A549 (cell line): ENCODE measurements at regions not wholly inside any gene's neighbourhood (a gene's known extent, or its start where the extent isn't known, plus 50 kb on each side); places are given as distances from the start of the nearest gene placed in this dataset.

ENCODE experiments used
- ATAC-seq, 2 experiments: fragments of 200-7000 bp in 1 of 2; fragments of >200 bp in 1 of 2; cut with Nextera tagmentation in 1 of 2; cut with Tn5 transposase in 1 of 2; 3 replicates each; pipeline versions ENCODE4 v1.8.0 to v1.9.1; 2018 to 2020; ENCODE audit warnings: mild to moderate bottlenecking in 1 of 2, moderate library complexity in 1 of 2
- CTCF ChIA-PET: fragments of 300-600 bp; sonication (Branson Sonifier 250); formaldehyde crosslinking; extraction: SDS; loops from one replicate; lab custom pipeline; 2021; ENCODE audit warnings: antibody characterized with exemption, inconsistent platforms; lab: Yijun Ruan, JAX
- POLR2A ChIA-PET: fragments of 350-600 bp; formaldehyde crosslinking; extraction: SDS; loops from one replicate; lab custom pipeline; 2021; ENCODE audit warnings: antibody characterized with exemption, inconsistent platforms; lab: Yijun Ruan, JAX
- DNase-seq, 2 experiments: peaks; one replicate each; pipeline versions ENCODE4 v3.0.0 to v3.0.0-alpha.2; 2011 to 2016; ENCODE audit warnings: low read depth in 1 of 2, low spot score in 1 of 2
- FAIRE-seq: peaks from 2 replicates; lab custom pipeline; 2011; peaks lifted over from hg19 to GRCh38; lab: Jason Lieb, UNC
- H3K27ac ChIP-seq, 2 experiments: fragments of >200 bp; sonication (Bioruptor Twin); formaldehyde crosslinking; 3 replicates each; pipeline ENCODE4 v1.5.1; 2016 to 2017
- H3K4me1 ChIP-seq: fragments of >200 bp; sonication (Bioruptor Twin); formaldehyde crosslinking; 3 replicates; pipeline ENCODE4 v1.6.1; 2016
- H3K4me2 ChIP-seq: fragments of >200 bp; sonication (Bioruptor Twin); formaldehyde crosslinking; 3 replicates; pipeline ENCODE4 v1.6.1; 2016
- H3K4me3 ChIP-seq: fragments of >200 bp; sonication (Bioruptor Twin); formaldehyde crosslinking; 3 replicates; pipeline ENCODE4 v1.5.1; 2016
- H3K9me3 ChIP-seq: fragments of >200 bp; sonication (Bioruptor Twin); formaldehyde crosslinking; 3 replicates; pipeline ENCODE4 v1.6.1; 2016
- BHLHE40 ChIP-seq: IDR thresholded peaks from 2 replicates; pipeline ENCODE4 v1.6.1; 2012; ENCODE audit warnings: low read depth, low read length, inconsistent platforms
- CBX8 ChIP-seq: fragments of 200-600 bp; sonication (generic); IDR thresholded peaks from 2 replicates; pipeline ENCODE4 v1.6.1; 2016
- CHD2 ChIP-seq: fragments of 150-350 bp; IDR thresholded peaks from 2 replicates; pipeline ENCODE4 v1.6.1; 2014; ENCODE audit warnings: low read length; ENCODE audit not compliant: partially characterized antibody
- CHD4 ChIP-seq: fragments of 200-600 bp; sonication (generic); IDR thresholded peaks from 2 replicates; pipeline ENCODE4 v1.6.1; 2016; ENCODE audit warnings: antibody characterized with exemption, mild to moderate bottlenecking, borderline replicate concordance
- EHF ChIP-seq: fragments of 250-450 bp; sonication (Bioruptor Pico); IDR thresholded peaks from 2 replicates; pipeline ENCODE4 v1.5.0; 2020; ENCODE audit warnings: mild to moderate bottlenecking
- EHMT2 ChIP-seq: fragments of 200-600 bp; sonication (generic); IDR thresholded peaks from 2 replicates; pipeline ENCODE4 v1.6.1; 2016; ENCODE audit warnings: antibody characterized with exemption, low read depth, mild to moderate bottlenecking, moderate library complexity
- FOSB ChIP-seq: fragments of 250-450 bp; sonication (Bioruptor Pico); IDR thresholded peaks from 2 replicates; pipeline ENCODE4 v1.5.0; 2020; ENCODE audit warnings: mild to moderate bottlenecking, moderate library complexity
- FOSL2 ChIP-seq, 2 experiments: fragments of 450-650 bp in 1 of 2; fragments of >200 bp in 1 of 2; sonication (Bioruptor Twin) in 1 of 2; formaldehyde crosslinking; IDR thresholded peaks; 2 replicates each; pipeline versions ENCODE4 v1.5.0 to v1.6.1; 2016 to 2020; ENCODE audit warnings: mild to moderate bottlenecking in 1 of 2, moderate library complexity in 1 of 2
- FOXS1 ChIP-seq: fragments of 250-450 bp; sonication (Bioruptor Pico); IDR thresholded peaks from 2 replicates; pipeline ENCODE4 v1.5.0; 2020; ENCODE audit warnings: mild to moderate bottlenecking, moderate library complexity
- KDM5A ChIP-seq: fragments of 200-600 bp; sonication (generic); IDR thresholded peaks from 2 replicates; pipeline ENCODE4 v1.6.1; 2016; ENCODE audit warnings: antibody characterized with exemption, mild to moderate bottlenecking
- PHF8 ChIP-seq: fragments of 200-600 bp; sonication (generic); IDR thresholded peaks from 2 replicates; pipeline ENCODE4 v1.6.1; 2016; ENCODE audit warnings: low read depth, mild to moderate bottlenecking, antibody characterized with exemption, moderate library complexity, borderline replicate concordance
- RAD21 ChIP-seq, 2 experiments: fragments of >200 bp in 1 of 2; sonication (Bioruptor Twin) in 1 of 2; formaldehyde crosslinking in 1 of 2; IDR thresholded peaks in 1 of 2; conservative IDR thresholded peaks in 1 of 2; 2 replicates in 1 of 2; 3 replicates in 1 of 2; pipeline ENCODE4 v1.6.1; 2012 to 2018; ENCODE audit warnings: inconsistent platforms in 1 of 2
- RCOR1 ChIP-seq: fragments of 150-350 bp; IDR thresholded peaks from 2 replicates; pipeline ENCODE4 v1.6.1; 2014; ENCODE audit warnings: antibody characterized with exemption, low read length, low read depth
- RNF2 ChIP-seq: fragments of 200-600 bp; sonication (generic); IDR thresholded peaks from 2 replicates; pipeline ENCODE4 v1.6.1; 2016; ENCODE audit warnings: low read depth, mild to moderate bottlenecking, antibody characterized with exemption, moderate library complexity, borderline replicate concordance
- SMC3 ChIP-seq: fragments of >200 bp; sonication (Bioruptor Twin); formaldehyde crosslinking; IDR thresholded peaks from 3 replicates; pipeline ENCODE4 v1.6.1; 2018; ENCODE audit warnings: inconsistent platforms
- SREBF2 ChIP-seq: fragments of 450-650 bp; IDR thresholded peaks from 2 replicates; pipeline ENCODE4 v1.6.1; 2014; ENCODE audit warnings: mild to moderate bottlenecking, moderate library complexity
- ZNF302 ChIP-seq: fragments of 250-450 bp; sonication (Bioruptor Pico); IDR thresholded peaks from 2 replicates; pipeline ENCODE4 v1.9.0; 2021; ENCODE audit warnings: inconsistent platforms, mild to moderate bottlenecking, moderate library complexity
- ZSCAN20 ChIP-seq: fragments of 250-450 bp; sonication (Bioruptor Pico); IDR thresholded peaks from 2 replicates; pipeline ENCODE4 v1.8.0; 2022; ENCODE audit warnings: mild to moderate bottlenecking, moderate library complexity
- WGBS: methylation state at CpG from one replicate; pipeline ENCODE4 v1.1.6; 2017; ENCODE audit errors: missing lambda C conversion rate; 5-methylcytosine and 5-hydroxymethylcytosine counted together
- TF ChIP-seq, protein P1 (sequence below): fragments of >200 bp; sonication (Bioruptor Twin); formaldehyde crosslinking; IDR thresholded peaks from 2 replicates; pipeline ENCODE4 v1.6.1; 2016
- TF ChIP-seq, protein P2 (sequence below): fragments of 250-450 bp; sonication (Bioruptor Pico); IDR thresholded peaks from 2 replicates; pipeline ENCODE4 v1.5.0; 2020; ENCODE audit warnings: low read depth, mild to moderate bottlenecking, moderate library complexity
- TF ChIP-seq, protein P3 (sequence below): IDR thresholded peaks from 2 replicates; pipeline ENCODE4 v1.6.1; 2012

DNA sequence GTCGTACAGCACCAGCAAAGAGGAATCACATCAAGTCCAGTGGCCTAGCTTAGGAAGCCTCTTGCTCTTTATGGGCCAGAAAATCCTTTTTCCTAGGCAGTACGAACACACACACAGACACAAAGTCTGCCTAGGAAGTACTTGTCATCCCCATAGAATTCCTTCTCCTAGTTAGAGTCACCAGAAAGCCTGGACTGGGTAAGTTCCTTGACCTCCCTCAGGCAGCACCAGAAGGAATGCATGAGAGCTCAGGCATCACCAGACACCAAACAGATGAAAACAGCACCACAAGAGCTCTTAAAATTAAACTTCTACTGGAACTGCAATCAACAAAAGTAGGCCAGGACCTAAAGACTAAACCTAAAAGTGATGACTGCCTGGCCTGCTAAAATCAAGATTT is 192.9 kb upstream of the CCDC54 start (continued):
- TF ChIP-seq FOXS1 (CRISPR knock-in tag), result no peak

DNA sequence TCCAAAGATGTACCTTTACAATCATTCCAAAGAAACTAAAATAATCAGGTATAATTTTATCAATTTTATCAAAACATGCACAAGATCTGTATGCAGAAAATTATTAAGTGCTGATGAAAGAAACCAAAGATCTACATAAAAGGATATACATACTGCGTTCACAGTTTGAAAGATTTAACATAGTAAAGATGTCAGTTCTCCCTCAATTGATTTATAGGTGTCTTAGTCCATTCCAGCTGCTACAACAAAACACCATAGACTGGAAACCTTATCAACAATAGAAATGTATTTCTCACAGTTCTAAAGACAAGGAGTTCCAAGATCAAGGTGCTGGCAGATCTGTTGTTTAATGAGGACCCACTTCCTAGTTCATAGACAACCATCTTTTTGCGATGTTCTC is 189.0 kb upstream of the CCDC54 start:
- H3K4me1 ChIP-seq, result no peaks in the 10 kb centered on the region
- no peak overlapping the region for H3K4me2 ChIP-seq
- H3K9me3 ChIP-seq, result no peaks in the 10 kb centered on the region
- DNase-seq, result no peak
- ATAC-seq, result no peak
- FAIRE-seq, result no peak
- ChIA-PET POLR2A (no interaction called here), CTCF (no interaction called here)
- H3K4me3 ChIP-seq, result no peak overlapping the region
- TF ChIP-seq, protein P1, sequence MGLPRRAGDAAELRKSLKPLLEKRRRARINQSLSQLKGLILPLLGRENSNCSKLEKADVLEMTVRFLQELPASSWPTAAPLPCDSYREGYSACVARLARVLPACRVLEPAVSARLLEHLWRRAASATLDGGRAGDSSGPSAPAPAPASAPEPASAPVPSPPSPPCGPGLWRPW, result no peak
- TF ChIP-seq ZSCAN20 (no peak), CHD2 (no peak), FOSL2 (IDR thresholded peaks at IDR 0.05) (no peak), FOSL2 (CRISPR knock-in tag; IDR thresholded peaks at IDR 0.05) (no peak), RCOR1 (no peak)
- TF ChIP-seq, protein P2, sequence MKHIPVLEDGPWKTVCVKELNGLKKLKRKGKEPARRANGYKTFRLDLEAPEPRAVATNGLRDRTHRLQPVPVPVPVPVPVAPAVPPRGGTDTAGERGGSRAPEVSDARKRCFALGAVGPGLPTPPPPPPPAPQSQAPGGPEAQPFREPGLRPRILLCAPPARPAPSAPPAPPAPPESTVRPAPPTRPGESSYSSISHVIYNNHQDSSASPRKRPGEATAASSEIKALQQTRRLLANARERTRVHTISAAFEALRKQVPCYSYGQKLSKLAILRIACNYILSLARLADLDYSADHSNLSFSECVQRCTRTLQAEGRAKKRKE (CRISPR knock-in tag), result no peak
- WGBS, result 4% methylated on average over 2 of the region's 2 CpGs
- no peak overlapping the region for H3K27ac ChIP-seq

DNA sequence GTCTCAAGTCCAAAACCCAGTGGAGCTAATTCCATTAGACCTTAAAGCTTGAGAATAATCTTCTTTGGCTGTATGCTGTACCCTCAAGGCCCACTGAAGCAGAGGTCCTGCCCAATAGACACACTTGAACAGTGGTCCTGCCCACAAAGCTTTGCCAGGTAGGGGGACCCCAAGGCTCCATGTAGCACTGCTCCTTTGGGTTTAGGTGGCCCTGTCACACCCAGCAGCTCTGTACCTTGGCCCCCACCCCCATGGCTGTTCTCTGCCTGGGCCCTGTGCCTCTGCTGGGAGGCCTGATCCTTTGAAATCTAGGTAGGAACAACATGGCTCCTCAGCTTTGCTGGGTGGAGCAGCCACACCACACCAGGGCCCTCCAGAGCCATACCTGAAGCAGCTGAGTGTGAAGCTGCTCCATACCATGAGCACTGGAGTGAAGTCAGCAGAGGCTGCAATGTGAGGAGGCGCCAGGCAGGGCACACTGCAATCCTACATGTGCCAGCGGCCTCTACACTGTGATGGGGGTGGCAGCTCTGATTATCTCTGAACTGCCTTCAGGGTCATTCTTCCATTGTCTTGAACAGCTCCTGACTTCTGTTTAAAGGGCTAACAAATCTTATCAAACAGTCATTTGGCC is 188.0 kb upstream of the CCDC54 start:
- 23% methylated on average over 2 of the region's 2 CpGs for WGBS
- POLR2A ChIA-PET, result no interaction called here
- no peak for TF ChIP-seq ZNF302 (CRISPR knock-in tag)
- TF ChIP-seq EHF (CRISPR knock-in tag), result no peak
- TF ChIP-seq RNF2, result no peak
- TF ChIP-seq CBX8, result no peak
- no peak for TF ChIP-seq RAD21 (conservative IDR thresholded peaks at IDR 0.05 in 1 of 2, IDR thresholded peaks at IDR 0.05 in 1 of 2)
- TF ChIP-seq PHF8, result no peak
- TF ChIP-seq FOSB (CRISPR knock-in tag), result no peak
- no peak for TF ChIP-seq SMC3
- no peak for TF ChIP-seq SREBF2
- TF ChIP-seq EHMT2, result no peak
- TF ChIP-seq, protein P3, sequence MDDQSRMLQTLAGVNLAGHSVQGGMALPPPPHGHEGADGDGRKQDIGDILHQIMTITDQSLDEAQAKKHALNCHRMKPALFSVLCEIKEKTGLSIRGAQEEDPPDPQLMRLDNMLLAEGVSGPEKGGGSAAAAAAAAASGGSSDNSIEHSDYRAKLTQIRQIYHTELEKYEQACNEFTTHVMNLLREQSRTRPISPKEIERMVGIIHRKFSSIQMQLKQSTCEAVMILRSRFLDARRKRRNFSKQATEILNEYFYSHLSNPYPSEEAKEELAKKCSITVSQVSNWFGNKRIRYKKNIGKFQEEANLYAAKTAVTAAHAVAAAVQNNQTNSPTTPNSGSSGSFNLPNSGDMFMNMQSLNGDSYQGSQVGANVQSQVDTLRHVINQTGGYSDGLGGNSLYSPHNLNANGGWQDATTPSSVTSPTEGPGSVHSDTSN, result no peak
- no peak for TF ChIP-seq BHLHE40
- no peak for TF ChIP-seq KDM5A
- no peak for TF ChIP-seq CHD4

More for the DNA sequence above, 188.0 kb upstream of the CCDC54 start:
- Histone ChIP-seq H3K4me3 (no peak overlapping the region), H3K4me1 (no peaks in the 10 kb centered on the region), H3K27ac (no peak overlapping the region), H3K9me3 (no peaks in the 10 kb centered on the region), H3K4me2 (no peak overlapping the region)
- FAIRE-seq, result no peak
- DNase-seq, result no peak
- CTCF ChIA-PET, result interaction anchor here (1.0 to 2.1 kb wide), 2 partner anchors 17 to 82 kb away, joined by 3 to 8 read pairs; no protein-coding TSS in a partner anchor
- no peak for ATAC-seq
